ENCODE measurements at regions not wholly inside any gene's neighbourhood (a gene's known extent, or its start where the extent isn't known, plus 50 kb on each side); places are given as distances from the start of the nearest gene placed in this dataset.
"Not testable (repeated sequence)": the region's sequence is repeated elsewhere in the genome, so short reads cannot be mapped to it uniquely, and the experiment has no call there.

- Histone ChIP-seq H3K4me3 (ENCODE audit: low read depth, low read length) (no peak overlapping the region), H3K27me3 (ENCODE audit: control insufficient read depth, insufficient read depth, low read length) (no peaks in the 10 kb centered on the region), H3K36me3 (ENCODE audit: control insufficient read depth, insufficient read depth, low read length) (no peaks in the 10 kb centered on the region)
- TF ChIP-seq CTCF (IDR thresholded peaks at IDR 0.05; ENCODE audit: insufficient read depth, low read length, severe bottlenecking): no peak
- DNase-seq (ENCODE audit: low read depth) (no peak), FAIRE-seq (no peak)
These were observed 73.7 kb upstream of the SLC22A23 start for GRCh38 chr6:3530515-3530914.

- no peak for DNase-seq (ENCODE audit: low read depth)
- Histone ChIP-seq H3K4me3 (ENCODE audit: low read depth, low read length) (no peak overlapping the region), H3K36me3 (ENCODE audit: control insufficient read depth, insufficient read depth, low read length) (no peaks in the 10 kb centered on the region), H3K27me3 (ENCODE audit: control insufficient read depth, insufficient read depth, low read length) (no peaks in the 10 kb centered on the region)
- TF ChIP-seq CTCF (IDR thresholded peaks at IDR 0.05; ENCODE audit: insufficient read depth, low read length, severe bottlenecking): no peak
- no peak for FAIRE-seq
These were observed 72.9 kb upstream of the SLC22A23 start for GRCh38 chr6:3529721-3530120.

GRCh38 chr6:3529232-3529631 lies 72.4 kb upstream of the SLC22A23 start:
- H3K36me3 ChIP-seq (ENCODE audit: control insufficient read depth, insufficient read depth, low read length): no peaks in the 10 kb centered on the region
- no peaks in the 10 kb centered on the region for H3K27me3 ChIP-seq (ENCODE audit: control insufficient read depth, insufficient read depth, low read length)
- DNase-seq (ENCODE audit: low read depth) (no peak), FAIRE-seq (no peak)
- TF ChIP-seq CTCF (IDR thresholded peaks at IDR 0.05; ENCODE audit: insufficient read depth, low read length, severe bottlenecking): no peak
- no peak overlapping the region for H3K4me3 ChIP-seq (ENCODE audit: low read depth, low read length)

- not testable (repeated sequence) for FAIRE-seq; H3K27me3 ChIP-seq (ENCODE audit: control insufficient read depth, insufficient read depth, low read length); DNase-seq (ENCODE audit: low read depth); H3K36me3 ChIP-seq (ENCODE audit: control insufficient read depth, insufficient read depth, low read length); H3K4me3 ChIP-seq (ENCODE audit: low read depth, low read length)
These were observed 71.3 kb upstream of the SLC22A23 start for GRCh38 chr6:3528081-3528671.

- H3K27me3 ChIP-seq (ENCODE audit: control insufficient read depth, insufficient read depth, low read length): no peaks in the 10 kb centered on the region
- no peak for TF ChIP-seq CTCF (IDR thresholded peaks at IDR 0.05; ENCODE audit: insufficient read depth, low read length, severe bottlenecking)
- FAIRE-seq: no peak
- H3K4me3 ChIP-seq (ENCODE audit: low read depth, low read length): no peak overlapping the region
- no peaks in the 10 kb centered on the region for H3K36me3 ChIP-seq (ENCODE audit: control insufficient read depth, insufficient read depth, low read length)
- DNase-seq (ENCODE audit: low read depth): no peak
These were observed 70.8 kb upstream of the SLC22A23 start for GRCh38 chr6:3527651-3527977.

- DNase-seq (ENCODE audit: low read depth) (peak; percentile 88), FAIRE-seq (no peak)
- Histone ChIP-seq H3K27me3 (ENCODE audit: control insufficient read depth, insufficient read depth, low read length) (no peaks in the 10 kb centered on the region), H3K4me3 (ENCODE audit: low read depth, low read length) (no peak overlapping the region), H3K36me3 (ENCODE audit: control insufficient read depth, insufficient read depth, low read length) (no peaks in the 10 kb centered on the region)
- no peak for TF ChIP-seq CTCF (IDR thresholded peaks at IDR 0.05; ENCODE audit: insufficient read depth, low read length, severe bottlenecking)
These were observed 70.3 kb upstream of the SLC22A23 start for GRCh38 chr6:3526962-3527650.

Measured in bronchial epithelial cell (primary cell).